Ascending aorta (tissue), 2 donors: ENCODE measurements at regions not wholly inside any gene's neighbourhood (a gene's known extent, or its start where the extent isn't known, plus 50 kb on each side); places are given as distances from the start of the nearest gene placed in this dataset.
"Not testable (repeated sequence)": the region's sequence is repeated elsewhere in the genome, so short reads cannot be mapped to it uniquely, and the experiment has no call there.

Experiments
- DNase-seq, 2 donors: peaks; one replicate each; pipeline ENCODE4 v3.0.0-alpha.2; 2019; ENCODE audit warnings: low spot score in 2 of 2
- H3K27ac ChIP-seq, 2 donors: fragments of 200-600 bp; sonication (generic); one replicate each; pipeline ENCODE4 v1.5.1; 2016 to 2017; ENCODE audit warnings: mild to moderate bottlenecking in 1 of 2
- H3K27me3 ChIP-seq: fragments of 200-600 bp; sonication (generic); one replicate; pipeline ENCODE4 v1.5.1; 2017
- H3K36me3 ChIP-seq, 2 donors: fragments of 200-600 bp; sonication (generic); one replicate each; pipeline ENCODE4 v1.5.1; 2016
- H3K4me1 ChIP-seq, 2 donors: fragments of 200-600 bp; sonication (generic); one replicate each; pipeline ENCODE4 v1.5.1; 2016 to 2017; ENCODE audit warnings: mild to moderate bottlenecking in 1 of 2
- H3K4me3 ChIP-seq, 2 donors: fragments of 200-600 bp; sonication (generic); one replicate each; pipeline ENCODE4 v1.5.1; 2016 to 2017; ENCODE audit warnings: mild to moderate bottlenecking in 1 of 2
- H3K9me3 ChIP-seq, 2 donors: fragments of 200-600 bp; sonication (generic); one replicate each; pipeline ENCODE4 v1.5.1; 2016
- CTCF ChIP-seq, 3 experiments: fragments of 200-600 bp in 2 of 3; fragments of 450-650 bp in 1 of 3; sonication (generic) in 2 of 3; IDR thresholded peaks; one replicate each; pipeline ENCODE4 v1.5.1; 2016 to 2019; ENCODE audit warnings: antibody characterized with exemption in 3 of 3, mild to moderate bottlenecking in 1 of 3, moderate library complexity in 1 of 3
- intact Hi-C: fragments of 100-400 bp; cut with DNase I; formaldehyde crosslinking; loops from one replicate; pipeline ENCODE4 v1.15.1; 2023

GRCh38 chr5:142398730-142399055 lies 73.9 kb upstream of the SPRY4 start:
- H3K4me1 ChIP-seq = no peaks in the 10 kb centered on the region
- no peak overlapping the region for H3K4me3 ChIP-seq
- H3K27me3 ChIP-seq = no peaks in the 10 kb centered on the region
- no peak overlapping the region for H3K27ac ChIP-seq
- H3K36me3 ChIP-seq = no peaks in the 10 kb centered on the region
- no peak for DNase-seq
- no peak for TF ChIP-seq CTCF (IDR thresholded peaks at IDR 0.05)
- H3K9me3 ChIP-seq = peaks cover 0 to 4% of the 10 kb centered on the region in 2 donors
- intact Hi-C loops = no loop called here

DNA sequence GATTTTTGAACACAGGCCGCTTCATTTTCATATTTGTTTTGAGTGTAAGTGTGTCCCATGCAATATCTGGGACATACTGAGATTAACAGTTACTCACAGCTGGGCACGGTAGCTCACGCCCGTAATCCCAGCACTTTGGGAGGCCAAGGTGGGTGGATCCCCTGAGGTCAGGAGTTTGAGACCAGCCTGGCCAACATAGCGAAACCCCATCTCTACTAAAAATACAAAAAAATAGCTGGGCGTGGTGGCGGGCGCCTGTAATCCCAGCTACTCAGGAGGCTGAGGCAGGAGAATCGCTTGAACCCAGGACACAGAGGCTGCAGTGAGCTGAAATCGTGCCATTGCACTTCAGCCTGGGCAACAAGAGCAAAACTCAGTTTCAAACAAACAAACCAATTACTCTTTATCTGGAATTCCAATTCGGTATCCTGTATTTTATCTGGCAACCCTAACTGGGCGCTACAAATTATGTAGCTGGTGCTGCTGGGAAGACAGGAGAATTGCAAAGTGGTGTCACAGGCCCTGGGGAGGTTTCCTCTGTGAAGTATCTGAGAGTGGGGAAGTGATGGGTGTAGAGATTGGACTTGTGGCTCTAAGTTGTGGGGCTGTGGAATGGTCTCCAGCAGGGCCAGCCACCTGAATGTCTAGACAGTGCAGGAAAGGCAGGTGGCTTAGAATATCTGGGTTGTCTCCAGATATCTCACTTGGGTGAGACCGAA lies 73.3 kb upstream of the SPRY4 start:
- H3K9me3 ChIP-seq, H3K4me3 ChIP-seq, H3K4me1 ChIP-seq, H3K27me3 ChIP-seq, intact Hi-C loops, H3K36me3 ChIP-seq, H3K27ac ChIP-seq, DNase-seq: not testable (repeated sequence)

DNA sequence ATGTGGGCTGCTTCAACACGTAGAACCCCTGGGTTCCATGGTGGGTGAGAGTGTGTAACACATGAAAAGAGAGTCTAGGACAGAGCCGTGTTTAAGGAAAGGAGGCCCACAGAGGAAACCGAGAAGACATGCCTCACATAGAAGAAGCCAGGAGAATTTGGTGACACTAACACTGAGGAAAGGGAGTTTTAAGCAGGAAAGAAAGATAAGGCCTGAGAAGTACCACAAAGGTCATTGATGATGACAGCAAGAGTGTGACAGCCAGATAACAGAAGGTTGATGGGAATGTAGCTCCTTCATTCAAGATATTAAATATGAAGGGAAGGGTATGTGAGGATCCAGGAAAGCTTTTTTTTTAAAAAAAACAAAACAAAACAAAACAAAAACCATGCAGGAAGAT lies 72.4 kb upstream of the SPRY4 start:
- no peaks in the 10 kb centered on the region for H3K27me3 ChIP-seq
- H3K4me3 ChIP-seq = no peak overlapping the region
- no peak for DNase-seq
- no peaks in the 10 kb centered on the region for H3K36me3 ChIP-seq
- H3K27ac ChIP-seq = no peak overlapping the region
- TF ChIP-seq CTCF (IDR thresholded peaks at IDR 0.05) = no peak
- intact Hi-C loops = no loop called here
- H3K9me3 ChIP-seq = peaks cover 0 to 4% of the 10 kb centered on the region in 2 donors
- no peaks in the 10 kb centered on the region for H3K4me1 ChIP-seq

- no peak for DNase-seq
Observed at GRCh38 chr5:142396436-142397038, 71.7 kb upstream of the SPRY4 start.

DNA sequence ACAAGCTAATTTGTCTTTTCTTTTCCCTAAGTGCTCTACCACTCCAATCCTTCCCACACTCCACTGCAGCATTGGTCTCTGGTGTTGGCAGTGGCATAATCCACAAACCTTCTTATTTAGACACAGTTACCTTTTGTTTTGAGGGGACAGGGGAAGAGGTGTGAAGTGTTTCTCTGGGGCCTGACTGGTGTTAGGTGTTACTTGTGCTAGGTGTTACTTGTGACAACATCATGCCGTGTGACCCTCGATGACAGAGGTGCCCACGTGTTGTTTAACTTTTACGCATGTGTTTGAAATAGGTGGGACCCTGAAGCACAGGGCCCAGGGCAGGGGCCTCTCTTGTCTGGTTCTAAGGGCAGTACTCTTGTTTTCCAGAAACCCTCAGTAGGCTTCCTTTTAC lies 70.5 kb upstream of the SPRY4 start:
- no peak for TF ChIP-seq CTCF (IDR thresholded peaks at IDR 0.05)
- no peaks in the 10 kb centered on the region for H3K36me3 ChIP-seq
- H3K27me3 ChIP-seq = no peaks in the 10 kb centered on the region
- peaks cover 0 to 4% of the 10 kb centered on the region in 2 donors for H3K9me3 ChIP-seq
- no peak overlapping the region for H3K4me3 ChIP-seq
- H3K27ac ChIP-seq = no peak overlapping the region
- no peak for DNase-seq
- intact Hi-C loops = no loop called here
- H3K4me1 ChIP-seq = no peaks in the 10 kb centered on the region

More at GRCh38 chr5:142396436-142397038, 71.7 kb upstream of the SPRY4 start:
- H3K9me3 ChIP-seq = peaks cover 0 to 4% of the 10 kb centered on the region in 2 donors
- H3K27ac ChIP-seq = no peak overlapping the region
- intact Hi-C loops = no loop called here
- no peaks in the 10 kb centered on the region for H3K27me3 ChIP-seq
- H3K4me3 ChIP-seq = no peak overlapping the region
- H3K36me3 ChIP-seq = no peaks in the 10 kb centered on the region
- no peak for TF ChIP-seq CTCF (IDR thresholded peaks at IDR 0.05)
- H3K4me1 ChIP-seq = no peaks in the 10 kb centered on the region

- Histone ChIP-seq H3K27ac (no peak overlapping the region), H3K27me3 (no peaks in the 10 kb centered on the region), H3K4me1 (peaks cover 0 to 6% of the 10 kb centered on the region in 2 donors), H3K4me3 (no peak overlapping the region), H3K9me3 (no peaks in the 10 kb centered on the region), H3K36me3 (no peaks in the 10 kb centered on the region)
- intact Hi-C loops = no loop called here
- no peak for DNase-seq
- no peak for TF ChIP-seq CTCF (IDR thresholded peaks at IDR 0.05)
Observed at GRCh38 chr5:142391058-142391845, 66.4 kb upstream of the SPRY4 start.
